ENCODE measurements at regions not wholly inside any gene's neighbourhood (a gene's known extent, or its start where the extent isn't known, plus 50 kb on each side); places are given as distances from the start of the nearest gene placed in this dataset.

DNA sequence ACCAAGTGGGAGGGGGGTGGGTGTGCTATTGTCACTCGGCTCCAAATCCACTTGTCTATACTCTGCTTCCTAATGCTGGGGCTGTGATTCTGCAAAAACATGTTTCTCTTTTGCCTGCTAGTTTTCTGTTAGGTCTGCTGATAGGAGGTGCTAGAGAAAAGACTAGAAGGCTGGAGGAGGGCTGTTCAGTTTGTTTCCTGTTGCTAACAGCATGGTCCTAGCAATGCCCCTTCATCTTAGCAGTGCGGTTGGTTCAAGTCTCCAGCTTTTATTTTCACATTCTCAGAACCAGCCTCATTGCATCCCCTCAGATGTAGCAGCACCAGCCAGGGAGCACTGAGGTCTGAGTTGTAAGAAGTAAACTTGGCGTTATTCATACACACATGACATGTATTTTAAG is 310.2 kb downstream of the YTHDC2 start:
- no peak for TF ChIP-seq GABPA (IDR thresholded peaks at IDR 0.05; ENCODE audit: low read depth)
- H3K27ac ChIP-seq (replicated peaks) = no peak overlapping the region
- no peaks in the 10 kb centered on the region for H3K27me3 ChIP-seq (ENCODE audit: insufficient read depth, poor library complexity, severe bottlenecking)
- no peak for DNase-seq (ENCODE audit: low read depth in 1 of 2, low spot score in 1 of 2)
- no peak overlapping the region for H3K4me3 ChIP-seq (replicated peaks; ENCODE audit: insufficient read depth, low read length)

DNA sequence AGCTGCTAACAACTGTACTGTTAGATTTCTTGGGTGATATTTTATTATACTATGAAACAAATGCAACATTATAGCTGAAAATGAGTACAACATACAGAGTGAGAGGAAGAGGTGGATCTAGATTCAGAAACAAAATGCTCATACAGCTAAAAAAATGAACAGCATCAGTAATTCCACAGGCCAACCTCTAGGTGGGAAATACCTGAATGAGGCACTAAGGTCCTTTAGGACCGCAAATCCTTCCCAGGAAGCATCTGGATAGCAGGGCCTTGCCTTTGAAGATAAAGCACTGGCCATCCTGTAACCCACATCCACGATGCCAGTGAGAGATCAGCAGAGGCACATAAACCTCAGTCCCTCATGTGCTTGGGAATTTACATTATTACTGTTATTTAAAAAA is 310.8 kb downstream of the YTHDC2 start:
- TF ChIP-seq GABPA (IDR thresholded peaks at IDR 0.05; ENCODE audit: low read depth) (no peak), SPI1 (IDR thresholded peaks at IDR 0.05; ENCODE audit: borderline replicate concordance, low read depth) (no peak), REST (IDR thresholded peaks at IDR 0.05; ENCODE audit: insufficient replicate concordance, low read depth) (no peak), POLR2AphosphoS5 (IDR thresholded peaks at IDR 0.05; ENCODE audit: low read depth) (no peak)
- TF ChIP-seq, protein P1, sequence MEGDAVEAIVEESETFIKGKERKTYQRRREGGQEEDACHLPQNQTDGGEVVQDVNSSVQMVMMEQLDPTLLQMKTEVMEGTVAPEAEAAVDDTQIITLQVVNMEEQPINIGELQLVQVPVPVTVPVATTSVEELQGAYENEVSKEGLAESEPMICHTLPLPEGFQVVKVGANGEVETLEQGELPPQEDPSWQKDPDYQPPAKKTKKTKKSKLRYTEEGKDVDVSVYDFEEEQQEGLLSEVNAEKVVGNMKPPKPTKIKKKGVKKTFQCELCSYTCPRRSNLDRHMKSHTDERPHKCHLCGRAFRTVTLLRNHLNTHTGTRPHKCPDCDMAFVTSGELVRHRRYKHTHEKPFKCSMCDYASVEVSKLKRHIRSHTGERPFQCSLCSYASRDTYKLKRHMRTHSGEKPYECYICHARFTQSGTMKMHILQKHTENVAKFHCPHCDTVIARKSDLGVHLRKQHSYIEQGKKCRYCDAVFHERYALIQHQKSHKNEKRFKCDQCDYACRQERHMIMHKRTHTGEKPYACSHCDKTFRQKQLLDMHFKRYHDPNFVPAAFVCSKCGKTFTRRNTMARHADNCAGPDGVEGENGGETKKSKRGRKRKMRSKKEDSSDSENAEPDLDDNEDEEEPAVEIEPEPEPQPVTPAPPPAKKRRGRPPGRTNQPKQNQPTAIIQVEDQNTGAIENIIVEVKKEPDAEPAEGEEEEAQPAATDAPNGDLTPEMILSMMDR (IDR thresholded peaks at IDR 0.05; ENCODE audit: insufficient read depth, low read length) = no peak
- DNase-seq (ENCODE audit: low read depth in 1 of 2, low spot score in 1 of 2) = no peak
- Histone ChIP-seq H3K4me3 (replicated peaks; ENCODE audit: insufficient read depth, low read length) (no peak overlapping the region), H3K27ac (replicated peaks) (no peak overlapping the region), H3K27me3 (ENCODE audit: insufficient read depth, poor library complexity, severe bottlenecking) (no peaks in the 10 kb centered on the region)

DNA sequence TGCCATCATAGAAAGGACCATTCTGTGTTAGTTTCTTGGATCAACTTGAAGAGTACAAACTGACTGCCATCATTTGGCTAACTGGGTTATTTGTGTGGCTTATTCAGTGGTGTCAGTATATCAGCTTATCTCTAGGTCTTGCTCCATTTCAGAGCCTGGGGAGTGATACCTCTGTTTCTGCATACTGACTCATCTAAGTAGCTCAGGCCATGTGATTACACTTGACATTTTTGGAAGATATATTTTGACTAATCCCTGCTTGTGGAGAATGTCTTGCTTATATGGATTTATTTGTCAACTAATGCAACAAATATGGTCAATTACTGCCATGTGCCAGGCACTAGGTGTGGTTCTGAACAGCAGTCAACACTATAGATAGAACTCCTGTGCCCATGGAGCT is 311.7 kb downstream of the YTHDC2 start:
- Histone ChIP-seq H3K27ac (replicated peaks) (no peak overlapping the region), H3K4me3 (replicated peaks; ENCODE audit: insufficient read depth, low read length) (no peak overlapping the region), H3K27me3 (ENCODE audit: insufficient read depth, poor library complexity, severe bottlenecking) (no peaks in the 10 kb centered on the region)
- TF ChIP-seq SPI1 (IDR thresholded peaks at IDR 0.05; ENCODE audit: borderline replicate concordance, low read depth) = no peak
- TF ChIP-seq, protein P1 (IDR thresholded peaks at IDR 0.05; ENCODE audit: insufficient read depth, low read length) = no peak
- no peak for TF ChIP-seq POLR2AphosphoS5 (IDR thresholded peaks at IDR 0.05; ENCODE audit: low read depth)
- no peak for TF ChIP-seq REST (IDR thresholded peaks at IDR 0.05; ENCODE audit: insufficient replicate concordance, low read depth)
- TF ChIP-seq GABPA (IDR thresholded peaks at IDR 0.05; ENCODE audit: low read depth) = no peak
- no peak for DNase-seq (ENCODE audit: low read depth in 1 of 2, low spot score in 1 of 2)

DNA sequence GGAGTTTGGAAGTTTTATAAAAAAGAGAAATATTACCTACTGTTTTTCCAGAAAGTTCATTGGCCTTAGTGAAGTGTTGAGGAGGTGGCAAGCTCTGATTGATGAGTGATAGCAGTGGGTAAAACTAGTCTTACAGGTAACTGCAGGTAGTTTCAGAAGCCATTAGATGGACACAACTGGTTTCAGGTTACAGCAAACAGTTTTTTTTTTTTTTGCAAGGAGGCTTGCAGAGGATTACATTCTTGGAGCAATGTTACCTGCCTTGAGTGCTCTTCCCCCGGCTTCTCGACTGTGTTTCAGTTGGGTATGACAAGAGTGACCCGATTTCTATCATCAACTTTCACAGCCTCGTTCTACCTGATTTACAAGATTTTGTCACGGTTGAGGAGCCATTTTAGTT is 333.4 kb downstream of the YTHDC2 start:
- TF ChIP-seq GABPA (IDR thresholded peaks at IDR 0.05; ENCODE audit: low read depth) (no peak), REST (IDR thresholded peaks at IDR 0.05; ENCODE audit: insufficient replicate concordance, low read depth) (no peak), SPI1 (IDR thresholded peaks at IDR 0.05; ENCODE audit: borderline replicate concordance, low read depth) (no peak), POLR2AphosphoS5 (IDR thresholded peaks at IDR 0.05; ENCODE audit: low read depth) (no peak)
- TF ChIP-seq, protein P1 (IDR thresholded peaks at IDR 0.05; ENCODE audit: insufficient read depth, low read length) = no peak
- no peak for DNase-seq (ENCODE audit: low read depth in 1 of 2, low spot score in 1 of 2)

More for the DNA sequence above, 333.4 kb downstream of the YTHDC2 start:
- Histone ChIP-seq H3K27ac (replicated peaks) (no peak overlapping the region), H3K4me3 (replicated peaks; ENCODE audit: insufficient read depth, low read length) (no peak overlapping the region), H3K27me3 (ENCODE audit: insufficient read depth, poor library complexity, severe bottlenecking) (no peaks in the 10 kb centered on the region)

All from HL-60 (cell line).